Hepatocyte (in vitro differentiated cells): ENCODE measurements at regions not wholly inside any gene's neighbourhood (a gene's known extent, or its start where the extent isn't known, plus 50 kb on each side); places are given as distances from the start of the nearest gene placed in this dataset.

Source experiments
- EZH2 ChIP-seq: fragments of 200-600 bp; sonication (generic); IDR thresholded peaks from 2 replicates; pipeline ENCODE4 v1.6.1; 2016; ENCODE audit warnings: antibody characterized with exemption, mild to moderate bottlenecking, borderline replicate concordance
- EZH2phosphoT487 ChIP-seq: fragments of 200-600 bp; sonication (generic); IDR thresholded peaks from one replicate; pipeline ENCODE4 v1.6.1; 2018; ENCODE audit warnings: antibody characterized with exemption, mild to moderate bottlenecking, low read depth, moderate library complexity; ENCODE audit not compliant: unreplicated experiment, severe bottlenecking
- TF ChIP-seq, protein P1 (sequence below): fragments of 200-600 bp; sonication (generic); IDR thresholded peaks from 2 replicates; pipeline ENCODE4 v1.5.1; 2016; ENCODE audit warnings: antibody characterized with exemption, mild to moderate bottlenecking; ENCODE audit not compliant: poor library complexity

DNA sequence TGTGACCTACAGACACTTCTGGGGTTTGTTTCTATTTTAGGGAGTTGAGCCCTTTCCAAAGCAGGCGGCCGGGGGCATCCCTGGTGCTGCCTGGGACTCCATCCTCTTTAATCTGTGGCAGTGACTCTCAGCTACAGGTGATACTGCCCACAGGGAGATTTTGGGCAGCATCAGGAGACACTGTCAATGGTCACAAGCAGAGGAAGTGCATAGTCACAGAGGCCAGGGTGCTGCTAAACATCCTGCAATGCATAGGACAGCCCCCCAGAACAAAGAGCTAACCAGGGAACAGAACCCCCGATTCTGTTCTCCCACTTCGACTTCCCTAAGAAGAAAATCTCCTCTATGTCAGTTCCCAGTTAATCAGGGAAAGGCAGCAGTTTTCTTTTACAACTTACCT lies 66.2 kb downstream of the TEX35 start:
- TF ChIP-seq, protein P1, sequence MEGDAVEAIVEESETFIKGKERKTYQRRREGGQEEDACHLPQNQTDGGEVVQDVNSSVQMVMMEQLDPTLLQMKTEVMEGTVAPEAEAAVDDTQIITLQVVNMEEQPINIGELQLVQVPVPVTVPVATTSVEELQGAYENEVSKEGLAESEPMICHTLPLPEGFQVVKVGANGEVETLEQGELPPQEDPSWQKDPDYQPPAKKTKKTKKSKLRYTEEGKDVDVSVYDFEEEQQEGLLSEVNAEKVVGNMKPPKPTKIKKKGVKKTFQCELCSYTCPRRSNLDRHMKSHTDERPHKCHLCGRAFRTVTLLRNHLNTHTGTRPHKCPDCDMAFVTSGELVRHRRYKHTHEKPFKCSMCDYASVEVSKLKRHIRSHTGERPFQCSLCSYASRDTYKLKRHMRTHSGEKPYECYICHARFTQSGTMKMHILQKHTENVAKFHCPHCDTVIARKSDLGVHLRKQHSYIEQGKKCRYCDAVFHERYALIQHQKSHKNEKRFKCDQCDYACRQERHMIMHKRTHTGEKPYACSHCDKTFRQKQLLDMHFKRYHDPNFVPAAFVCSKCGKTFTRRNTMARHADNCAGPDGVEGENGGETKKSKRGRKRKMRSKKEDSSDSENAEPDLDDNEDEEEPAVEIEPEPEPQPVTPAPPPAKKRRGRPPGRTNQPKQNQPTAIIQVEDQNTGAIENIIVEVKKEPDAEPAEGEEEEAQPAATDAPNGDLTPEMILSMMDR = no peak
- TF ChIP-seq EZH2 (no peak), EZH2phosphoT487 (no peak)
